Endothelial cell of umbilical vein (primary cell): ENCODE measurements at regions not wholly inside any gene's neighbourhood (a gene's known extent, or its start where the extent isn't known, plus 50 kb on each side); places are given as distances from the start of the nearest gene placed in this dataset.

Experiments used
- CTCF ChIP-seq, 2 donors: IDR thresholded peaks; 1 replicate in 1 of 2; 2 replicates in 1 of 2; pipeline ENCODE4 v1.5.1; 2011; ENCODE audit warnings: low read length in 2 of 2, mild to moderate bottlenecking in 2 of 2, moderate library complexity in 2 of 2, control low read depth in 1 of 2, inconsistent platforms in 1 of 2, low read depth in 1 of 2; ENCODE audit not compliant: insufficient read depth in 1 of 2; ENCODE audit errors: extremely low read depth in 1 of 2
- EZH2 ChIP-seq: IDR thresholded peaks from 2 replicates; pipeline ENCODE4 v1.6.1; 2012; ENCODE audit warnings: borderline replicate concordance, low read depth, mild to moderate bottlenecking, moderate library complexity, low read length, inconsistent platforms; ENCODE audit not compliant: severe bottlenecking
- FOS ChIP-seq: IDR thresholded peaks from 2 replicates; pipeline ENCODE4 v1.6.1; 2011; ENCODE audit warnings: mild to moderate bottlenecking, low read length, moderate library complexity, borderline replicate concordance; ENCODE audit not compliant: insufficient read depth
- GATA2 ChIP-seq: IDR thresholded peaks from 2 replicates; pipeline ENCODE4 v1.7.0; 2011; ENCODE audit warnings: low read depth, mild to moderate bottlenecking, moderate library complexity, mixed read lengths, low read length; ENCODE audit not compliant: insufficient read length, insufficient read depth
- JUN ChIP-seq: IDR thresholded peaks from 2 replicates; pipeline ENCODE4 v1.6.1; 2011; ENCODE audit warnings: borderline replicate concordance, low read depth; ENCODE audit not compliant: insufficient read length, insufficient read depth
- MYC ChIP-seq: IDR thresholded peaks from one replicate; pipeline ENCODE4 v1.6.1; 2011; ENCODE audit warnings: mild to moderate bottlenecking, low read depth, low read length
- POLR2A ChIP-seq: IDR thresholded peaks from 2 replicates; pipeline ENCODE4 v1.6.1; 2012; ENCODE audit warnings: low read depth, mild to moderate bottlenecking, control low read depth, low read length
- POLR2AphosphoS5 ChIP-seq: IDR thresholded peaks from 2 replicates; pipeline ENCODE4 v1.6.1; 2012; ENCODE audit warnings: low read depth, mild to moderate bottlenecking, control low read depth, low read length, moderate library complexity; ENCODE audit not compliant: insufficient read depth
- TF ChIP-seq, protein P1 (sequence below): IDR thresholded peaks from 2 replicates; pipeline ENCODE4 v1.6.1; 2011; ENCODE audit not compliant: insufficient read depth, insufficient read length

- TF ChIP-seq, protein P1, sequence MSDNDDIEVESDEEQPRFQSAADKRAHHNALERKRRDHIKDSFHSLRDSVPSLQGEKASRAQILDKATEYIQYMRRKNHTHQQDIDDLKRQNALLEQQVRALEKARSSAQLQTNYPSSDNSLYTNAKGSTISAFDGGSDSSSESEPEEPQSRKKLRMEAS: no peak
- TF ChIP-seq JUN (no peak), CTCF (IDR thresholded peaks at IDR 0.05; ENCODE audit: extremely low read depth in 1 of 2, insufficient read depth in 1 of 2, low read depth in 1 of 2, low read length in 2 of 2) (no peak), POLR2A (no peak), POLR2AphosphoS5 (no peak), EZH2 (no peak), MYC (no peak), FOS (no peak), GATA2 (no peak)
Observed at GRCh38 chr19:31110336-31110735, 238.9 kb downstream of the TSHZ3 start.
